ENCODE measurements at regions not wholly inside any gene's neighbourhood (a gene's known extent, or its start where the extent isn't known, plus 50 kb on each side); places are given as distances from the start of the nearest gene placed in this dataset.

- no peaks in the 10 kb centered on the region for H4K20me1 ChIP-seq (ENCODE audit: control insufficient read depth, insufficient read depth, low read length, poor library complexity, severe bottlenecking)
- intact Hi-C loops (cut with micrococcal nuclease): no loop called here
- no peak for TF ChIP-seq EZH2 (IDR thresholded peaks at IDR 0.05; ENCODE audit: borderline replicate concordance, insufficient read depth, low read depth, low read length, poor library complexity, severe bottlenecking)
- TF ChIP-seq, protein P1, sequence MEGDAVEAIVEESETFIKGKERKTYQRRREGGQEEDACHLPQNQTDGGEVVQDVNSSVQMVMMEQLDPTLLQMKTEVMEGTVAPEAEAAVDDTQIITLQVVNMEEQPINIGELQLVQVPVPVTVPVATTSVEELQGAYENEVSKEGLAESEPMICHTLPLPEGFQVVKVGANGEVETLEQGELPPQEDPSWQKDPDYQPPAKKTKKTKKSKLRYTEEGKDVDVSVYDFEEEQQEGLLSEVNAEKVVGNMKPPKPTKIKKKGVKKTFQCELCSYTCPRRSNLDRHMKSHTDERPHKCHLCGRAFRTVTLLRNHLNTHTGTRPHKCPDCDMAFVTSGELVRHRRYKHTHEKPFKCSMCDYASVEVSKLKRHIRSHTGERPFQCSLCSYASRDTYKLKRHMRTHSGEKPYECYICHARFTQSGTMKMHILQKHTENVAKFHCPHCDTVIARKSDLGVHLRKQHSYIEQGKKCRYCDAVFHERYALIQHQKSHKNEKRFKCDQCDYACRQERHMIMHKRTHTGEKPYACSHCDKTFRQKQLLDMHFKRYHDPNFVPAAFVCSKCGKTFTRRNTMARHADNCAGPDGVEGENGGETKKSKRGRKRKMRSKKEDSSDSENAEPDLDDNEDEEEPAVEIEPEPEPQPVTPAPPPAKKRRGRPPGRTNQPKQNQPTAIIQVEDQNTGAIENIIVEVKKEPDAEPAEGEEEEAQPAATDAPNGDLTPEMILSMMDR (IDR thresholded peaks at IDR 0.05): no peak
- H3K36me3 ChIP-seq (replicated peaks in 1 of 2; ENCODE audit: control extremely low read depth in 1 of 2, control insufficient read depth in 1 of 2, extremely low read depth in 1 of 2, insufficient read depth in 2 of 2, low read length in 1 of 2): no peaks in the 10 kb centered on the region
- ChIA-PET CTCF (no interaction called here), POLR2A (no interaction called here)
- H3K4me2 ChIP-seq (replicated peaks; ENCODE audit: low read depth, low read length, poor library complexity, severe bottlenecking): no peak overlapping the region
- no peak overlapping the region for H3K4me3 ChIP-seq (ENCODE audit: control extremely low read depth in 1 of 5, extremely low read depth in 1 of 5, insufficient read depth in 1 of 5, low read depth in 2 of 5, low read length in 4 of 5)
- H3K9ac ChIP-seq (ENCODE audit: low read length): no peak overlapping the region
- Mint-ChIP-seq H3K4me3 (no peak overlapping the region), H3K9me3 (ENCODE audit: insufficient read depth) (no peaks in the 10 kb centered on the region), H3K27me3 (no peaks in the 10 kb centered on the region), H3K4me1 (no peaks in the 10 kb centered on the region), H3K27ac (no peak overlapping the region)
- peaks cover 0 to 2% (median 0%) of the 10 kb centered on the region in 3 donors for H3K9me3 ChIP-seq (ENCODE audit: control extremely low read depth in 1 of 3, control insufficient read depth in 2 of 3, insufficient read depth in 1 of 3, low read length in 2 of 3)
- no peak overlapping the region for H2AFZ ChIP-seq (ENCODE audit: insufficient read depth, low read depth, low read length, poor library complexity, severe bottlenecking)
- no peak overlapping the region for H3K27ac ChIP-seq (ENCODE audit: low read length in 2 of 2)
- no peaks in the 10 kb centered on the region for H3K4me1 ChIP-seq (ENCODE audit: control insufficient read depth in 2 of 2, insufficient read depth in 2 of 2, low read length in 2 of 2)
- no peaks in the 10 kb centered on the region for H3K79me2 ChIP-seq (ENCODE audit: control insufficient read depth, insufficient read depth, low read length)
- DNase-seq: no peak
- no peak for ATAC-seq (ENCODE audit: low read depth)
- H3K27me3 ChIP-seq (replicated peaks in 1 of 4; ENCODE audit: control extremely low read depth in 1 of 4, control insufficient read depth in 3 of 4, insufficient read depth in 4 of 4, low read length in 3 of 4): no peaks in the 10 kb centered on the region
- no CpG with 5 or more reads among the region's 1 CpG for WGBS (ENCODE audit: insufficient coverage)
Observed at GRCh38 chr7:41305001-41305400, 397.9 kb downstream of the INHBA start.

DNA sequence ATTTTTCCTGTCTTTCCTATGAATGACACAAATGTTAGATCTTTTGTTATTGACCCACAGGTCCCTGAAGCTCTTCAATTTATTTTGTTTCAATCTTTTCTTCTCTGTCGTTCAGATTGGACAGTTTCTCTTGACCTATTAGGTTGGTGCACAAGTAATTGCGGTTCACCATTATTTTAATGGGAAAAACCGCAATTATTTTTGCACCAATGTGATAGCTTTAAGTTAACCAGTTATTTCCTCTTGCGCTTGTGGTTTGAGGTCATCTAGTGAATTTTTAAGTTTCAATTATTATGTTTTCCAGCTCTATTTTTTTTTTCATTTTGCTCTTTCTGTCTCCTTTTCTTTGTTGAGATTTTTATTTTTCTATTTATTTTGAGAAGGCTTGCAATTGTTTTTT is 399.2 kb downstream of the INHBA start:
- CTCF ChIA-PET: no interaction called here

More for the DNA sequence above, 399.2 kb downstream of the INHBA start:
- Histone ChIP-seq H3K4me3 (ENCODE audit: control extremely low read depth in 1 of 5, extremely low read depth in 1 of 5, insufficient read depth in 1 of 5, low read depth in 2 of 5, low read length in 4 of 5) (no peak overlapping the region), H3K79me2 (ENCODE audit: control insufficient read depth, insufficient read depth, low read length) (no peaks in the 10 kb centered on the region), H3K27ac (ENCODE audit: low read length in 2 of 2) (no peak overlapping the region), H3K27me3 (replicated peaks in 1 of 4; ENCODE audit: control extremely low read depth in 1 of 4, control insufficient read depth in 3 of 4, insufficient read depth in 4 of 4, low read length in 3 of 4) (no peaks in the 10 kb centered on the region), H2AFZ (ENCODE audit: insufficient read depth, low read depth, low read length, poor library complexity, severe bottlenecking) (no peak overlapping the region), H3K36me3 (replicated peaks in 1 of 2; ENCODE audit: control extremely low read depth in 1 of 2, control insufficient read depth in 1 of 2, extremely low read depth in 1 of 2, insufficient read depth in 2 of 2, low read length in 1 of 2) (no peaks in the 10 kb centered on the region), H3K9ac (ENCODE audit: low read length) (no peak overlapping the region), H3K4me2 (replicated peaks; ENCODE audit: low read depth, low read length, poor library complexity, severe bottlenecking) (no peak overlapping the region), H3K9me3 (ENCODE audit: control extremely low read depth in 1 of 3, control insufficient read depth in 2 of 3, insufficient read depth in 1 of 3, low read length in 2 of 3) (peaks cover 0 to 2% (median 0%) of the 10 kb centered on the region in 3 donors), H4K20me1 (ENCODE audit: control insufficient read depth, insufficient read depth, low read length, poor library complexity, severe bottlenecking) (no peaks in the 10 kb centered on the region), H3K4me1 (ENCODE audit: control insufficient read depth in 2 of 2, insufficient read depth in 2 of 2, low read length in 2 of 2) (no peaks in the 10 kb centered on the region)
- no CpG with 5 or more reads among the region's 4 CpGs for WGBS (ENCODE audit: insufficient coverage)
- Mint-ChIP-seq H3K27me3 (no peaks in the 10 kb centered on the region), H3K27ac (no peak overlapping the region), H3K9me3 (ENCODE audit: insufficient read depth) (no peaks in the 10 kb centered on the region), H3K4me3 (no peak overlapping the region), H3K4me1 (no peaks in the 10 kb centered on the region)
- intact Hi-C loops (cut with micrococcal nuclease): no loop called here
- POLR2A ChIA-PET: no interaction called here
- DNase-seq (no peak), ATAC-seq (ENCODE audit: low read depth) (no peak)
- TF ChIP-seq, protein P1 (IDR thresholded peaks at IDR 0.05): no peak
- no peak for TF ChIP-seq EZH2 (IDR thresholded peaks at IDR 0.05; ENCODE audit: borderline replicate concordance, insufficient read depth, low read depth, low read length, poor library complexity, severe bottlenecking)
